ENCODE measurements at regions not wholly inside any gene's neighbourhood (a gene's known extent, or its start where the extent isn't known, plus 50 kb on each side); places are given as distances from the start of the nearest gene placed in this dataset.

- TF ChIP-seq FOS (IDR thresholded peaks at IDR 0.05; ENCODE audit: borderline replicate concordance, extremely low read depth, insufficient read length), result no peak
- TF ChIP-seq MTA2 (IDR thresholded peaks at IDR 0.05; ENCODE audit: low read depth), result no peak
- TF ChIP-seq POU2F2 (IDR thresholded peaks at IDR 0.05; ENCODE audit: borderline replicate concordance, low read depth, low read length), result no peak
- no peak for TF ChIP-seq ZNF592 (IDR thresholded peaks at IDR 0.05)
Observed at GRCh38 chr2:2981000-2981399, 396.6 kb downstream of the EIPR1 start (continued).

- ChIA-PET CTCF (no interaction called here), SMC1A (ENCODE audit: uncharacterized antibody, unreplicated experiment) (interaction anchor here (0.5 to 0.7 kb wide), 2 partner anchors 19 to 93 kb away, joined by 3 read pairs; no protein-coding TSS in a partner anchor), RAD21 (ENCODE audit: unreplicated experiment) (no interaction called here), POLR2A (no interaction called here)
- Histone ChIP-seq H3K27ac (ENCODE audit: control insufficient read depth, insufficient read depth) (no peak overlapping the region), H3K4me3 (no peak overlapping the region), H3K36me3 (ENCODE audit: control insufficient read depth in 2 of 2, insufficient read depth in 2 of 2, low read length in 1 of 2) (no peaks in the 10 kb centered on the region), H4K20me1 (ENCODE audit: control insufficient read depth, insufficient read depth) (no peaks in the 10 kb centered on the region), H3K9me3 (replicated peaks; ENCODE audit: control insufficient read depth, insufficient read depth, low read length) (no peaks in the 10 kb centered on the region; the same call in 2 of the 3 replicates), H3K4me2 (ENCODE audit: control insufficient read depth, insufficient read depth) (no peak overlapping the region), H2AFZ (ENCODE audit: control insufficient read depth, low read depth, low read length) (no peak overlapping the region), H3K9ac (ENCODE audit: control insufficient read depth, insufficient read depth, low read length) (no peak overlapping the region), H3K4me1 (ENCODE audit: control insufficient read depth, insufficient read depth, low read length) (no peaks in the 10 kb centered on the region), H3K27me3 (replicated peaks in 1 of 2; ENCODE audit: control insufficient read depth in 2 of 2, insufficient read depth in 2 of 2, low read length in 1 of 2) (no peaks in the 10 kb centered on the region; a peak in 1 of 4 replicates), H3K79me2 (ENCODE audit: control insufficient read depth, insufficient read depth, low read length) (no peaks in the 10 kb centered on the region)
- DNase-seq (ENCODE audit: low read depth, low spot score) (no peak), FAIRE-seq (no peak), ATAC-seq (no peak)
- no peak for TF ChIP-seq DPF2 (IDR thresholded peaks at IDR 0.05)
- TF ChIP-seq IKZF2 (IDR thresholded peaks at IDR 0.05), result no peak
- no peak for TF ChIP-seq RFX5 (IDR thresholded peaks at IDR 0.05; ENCODE audit: low read depth, low read length)
- TF ChIP-seq RB1 (IDR thresholded peaks at IDR 0.05; ENCODE audit: borderline replicate concordance), result no peak
- no peak for TF ChIP-seq PAX8 (IDR thresholded peaks at IDR 0.05)
- no peak for TF ChIP-seq SUPT20H (IDR thresholded peaks at IDR 0.05; ENCODE audit: borderline replicate concordance, control insufficient read depth, low read depth, low read length)
- no peak for TF ChIP-seq LARP7 (IDR thresholded peaks at IDR 0.05)
- TF ChIP-seq BCLAF1 (IDR thresholded peaks at IDR 0.05), result no peak
- no peak for TF ChIP-seq JUND (IDR thresholded peaks at IDR 0.05; ENCODE audit: low read depth, low read length)
- no peak for TF ChIP-seq ATF7 (IDR thresholded peaks at IDR 0.05; ENCODE audit: low read depth)
- TF ChIP-seq ATF2 (IDR thresholded peaks at IDR 0.05; ENCODE audit: low read length), result no peak
- no peak for TF ChIP-seq RAD51 (IDR thresholded peaks at IDR 0.05)
- no peak for TF ChIP-seq SREBF2 (IDR thresholded peaks at IDR 0.05; ENCODE audit: low read length)
- no peak for TF ChIP-seq ZNF274 (IDR thresholded peaks at IDR 0.05; ENCODE audit: insufficient read depth, insufficient read length)
- in situ Hi-C loops (cut with MboI), result no loop called here
- intact Hi-C loops (cut with micrococcal nuclease; ENCODE audit: unreplicated experiment), result no loop called here
- WGBS (ENCODE audit: insufficient coverage, insufficient replicate concordance, low lambda C conversion rate, missing lambda C conversion rate), result 28% methylated on average over 2 of the region's 2 CpGs
- BruUV-seq (replicated peaks), result no TSS peak
Observed at GRCh38 chr2:2974982-2975381, 402.6 kb downstream of the EIPR1 start.

Measured in GM12878 (cell line).